Thyroid gland (tissue), 4 donors: ENCODE measurements at regions not wholly inside any gene's neighbourhood (a gene's known extent, or its start where the extent isn't known, plus 50 kb on each side); places are given as distances from the start of the nearest gene placed in this dataset.
A peak's percentile ranks its signal among the peaks of the same experiment; 100 is the strongest.

ENCODE experiments used
- DNase-seq, 2 donors: peaks; one replicate each; pipeline ENCODE4 v3.0.0-alpha.2; 2019
- H3K27ac ChIP-seq, 3 donors: fragments of 200-600 bp; sonication (generic); 1 replicate in 2 of 3; 2 replicates in 1 of 3; pipeline ENCODE4 v1.5.1; 2016 to 2019; ENCODE audit warnings: mild to moderate bottlenecking in 1 of 3, moderate library complexity in 1 of 3
- H3K27me3 ChIP-seq: fragments of 200-600 bp; sonication (generic); one replicate; pipeline ENCODE4 v1.5.1; 2019
- H3K36me3 ChIP-seq, 2 donors: fragments of 200-600 bp; sonication (generic); one replicate each; pipeline ENCODE4 v1.5.1; 2016 to 2019
- H3K4me1 ChIP-seq, 2 donors: fragments of 200-600 bp; sonication (generic); one replicate each; pipeline ENCODE4 v1.5.1; 2017 to 2019
- H3K4me3 ChIP-seq, 3 donors: fragments of 200-600 bp; sonication (generic); replicated peaks in 1 of 3; 1 replicate in 2 of 3; 2 replicates in 1 of 3; pipeline ENCODE4 v1.5.1; 2016; ENCODE audit warnings: mild to moderate bottlenecking in 1 of 3
- H3K9me3 ChIP-seq: fragments of 200-600 bp; sonication (generic); one replicate; pipeline ENCODE4 v1.5.1; 2017
- POLR2A ChIP-seq, 2 donors: fragments of 450-650 bp; IDR thresholded peaks; one replicate each; pipeline ENCODE4 v1.6.1; 2017; ENCODE audit warnings: antibody characterized with exemption in 2 of 2, mild to moderate bottlenecking in 2 of 2, moderate library complexity in 1 of 2
- WGBS, 2 donors: methylation state at CpG; one replicate each; pipeline ENCODE4 v1.1.5; 2017; 5-methylcytosine and 5-hydroxymethylcytosine counted together
- intact Hi-C: fragments of 100-400 bp; cut with DNase I; formaldehyde crosslinking; loops from one replicate; pipeline ENCODE4 v1.15.1; 2023
- TF ChIP-seq, protein P1 (sequence below), 6 experiments: fragments of 200-600 bp in 3 of 6; fragments of 450-650 bp in 3 of 6; sonication (generic) in 3 of 6; IDR thresholded peaks; one replicate each; pipeline ENCODE4 v1.5.1; 2016 to 2019; ENCODE audit warnings: antibody characterized with exemption in 6 of 6, mild to moderate bottlenecking in 2 of 6, inconsistent platforms in 1 of 6, moderate library complexity in 1 of 6

DNA sequence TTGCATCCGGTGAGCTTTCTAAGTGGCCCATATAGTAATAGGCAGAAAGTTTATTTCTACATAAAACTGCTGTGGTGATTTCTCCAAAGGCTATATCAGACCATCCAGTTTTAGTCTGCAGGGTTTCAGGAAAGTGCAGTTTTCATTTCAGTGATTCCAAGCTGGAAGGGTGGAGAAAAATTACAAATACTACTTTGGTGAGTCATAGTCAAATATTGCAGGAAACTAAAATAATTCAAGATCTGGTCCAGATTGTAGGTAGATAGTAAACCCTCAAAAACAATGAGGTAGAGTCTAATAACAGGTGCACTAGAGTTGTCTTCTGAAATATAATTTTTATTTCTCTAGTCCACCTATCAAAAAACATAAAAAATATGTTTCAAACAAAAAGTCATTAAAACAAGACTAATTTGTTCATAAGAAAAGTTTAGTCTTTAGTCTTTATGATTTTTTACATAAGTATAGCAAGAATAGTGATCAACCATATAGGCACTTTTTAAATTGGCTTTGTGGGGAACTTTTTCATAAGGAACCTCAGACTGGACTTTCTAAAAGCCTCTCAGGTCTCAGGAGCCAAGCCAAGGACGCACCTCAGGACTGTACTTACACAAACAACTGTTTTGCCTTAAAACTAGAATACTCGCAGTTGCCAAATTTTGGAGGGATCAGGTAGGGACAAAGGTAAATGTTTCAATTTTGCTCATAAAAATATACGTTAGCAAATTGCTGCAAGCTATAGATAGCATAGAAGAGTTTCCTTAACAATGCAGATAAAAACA lies 101.8 kb upstream of the TLR3 start:
- peak; percentile 57 to 68 for DNase-seq
- intact Hi-C loops, result no loop called here
- H3K9me3 ChIP-seq, result no peaks in the 10 kb centered on the region
- H3K27me3 ChIP-seq, result no peaks in the 10 kb centered on the region
- H3K4me3 ChIP-seq, result no peak overlapping the region
- 57 to 58% methylated on average over 4 of the region's 4 CpGs for WGBS, 2 donors
- TF ChIP-seq POLR2A (IDR thresholded peaks at IDR 0.05), result no peak
- TF ChIP-seq, protein P1, sequence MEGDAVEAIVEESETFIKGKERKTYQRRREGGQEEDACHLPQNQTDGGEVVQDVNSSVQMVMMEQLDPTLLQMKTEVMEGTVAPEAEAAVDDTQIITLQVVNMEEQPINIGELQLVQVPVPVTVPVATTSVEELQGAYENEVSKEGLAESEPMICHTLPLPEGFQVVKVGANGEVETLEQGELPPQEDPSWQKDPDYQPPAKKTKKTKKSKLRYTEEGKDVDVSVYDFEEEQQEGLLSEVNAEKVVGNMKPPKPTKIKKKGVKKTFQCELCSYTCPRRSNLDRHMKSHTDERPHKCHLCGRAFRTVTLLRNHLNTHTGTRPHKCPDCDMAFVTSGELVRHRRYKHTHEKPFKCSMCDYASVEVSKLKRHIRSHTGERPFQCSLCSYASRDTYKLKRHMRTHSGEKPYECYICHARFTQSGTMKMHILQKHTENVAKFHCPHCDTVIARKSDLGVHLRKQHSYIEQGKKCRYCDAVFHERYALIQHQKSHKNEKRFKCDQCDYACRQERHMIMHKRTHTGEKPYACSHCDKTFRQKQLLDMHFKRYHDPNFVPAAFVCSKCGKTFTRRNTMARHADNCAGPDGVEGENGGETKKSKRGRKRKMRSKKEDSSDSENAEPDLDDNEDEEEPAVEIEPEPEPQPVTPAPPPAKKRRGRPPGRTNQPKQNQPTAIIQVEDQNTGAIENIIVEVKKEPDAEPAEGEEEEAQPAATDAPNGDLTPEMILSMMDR (IDR thresholded peaks at IDR 0.05), result no peak
- peak overlapping the region; percentile 82 to 84 (median 83) for H3K27ac ChIP-seq
- no peaks in the 10 kb centered on the region for H3K36me3 ChIP-seq
- H3K4me1 ChIP-seq, result peaks cover 24 to 33% of the 10 kb centered on the region in 2 donors

DNA sequence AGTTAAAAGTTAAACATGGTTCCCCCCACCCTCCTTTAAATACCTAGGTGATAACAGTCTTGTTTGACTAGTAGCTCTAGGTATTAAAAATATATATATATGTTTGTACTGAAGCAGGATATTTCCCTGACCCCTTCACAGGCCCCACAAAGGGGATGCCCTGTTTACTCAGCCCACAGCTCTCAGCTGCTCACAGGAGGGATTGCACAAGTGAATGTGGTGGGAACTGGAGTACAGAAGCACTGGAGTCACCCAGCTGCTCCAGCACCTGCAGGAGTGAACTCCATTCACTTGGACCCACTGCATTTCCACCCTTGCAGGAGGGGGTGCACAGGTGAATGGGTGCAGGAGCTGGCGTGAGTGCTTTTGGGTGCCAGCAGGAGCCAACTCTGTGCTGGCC lies 99.3 kb upstream of the TLR3 start:
- Histone ChIP-seq H3K4me1 (peaks cover 24 to 33% of the 10 kb centered on the region in 2 donors), H3K27me3 (no peaks in the 10 kb centered on the region), H3K4me3 (no peak overlapping the region), H3K36me3 (no peaks in the 10 kb centered on the region), H3K27ac (no peak overlapping the region), H3K9me3 (no peaks in the 10 kb centered on the region)
- intact Hi-C loops, result no loop called here
- TF ChIP-seq, protein P1 (IDR thresholded peaks at IDR 0.05), result no peak
- no peak for TF ChIP-seq POLR2A (IDR thresholded peaks at IDR 0.05)
- 100% methylated on average over 1 of the region's 1 CpG; no CpG with 5 or more reads in 1 of the 2 donors for WGBS, 2 donors
- DNase-seq, result no peak

- peaks cover 17 to 18% of the 10 kb centered on the region in 2 donors for H3K4me1 ChIP-seq
- no peak overlapping the region for H3K27ac ChIP-seq
- no peaks in the 10 kb centered on the region for H3K36me3 ChIP-seq
- no peaks in the 10 kb centered on the region for H3K9me3 ChIP-seq
- intact Hi-C loops, result no loop called here
- WGBS, 2 donors, result 79 to 88% methylated on average over 6 of the region's 6 CpGs
- no peak for TF ChIP-seq POLR2A (IDR thresholded peaks at IDR 0.05)
- TF ChIP-seq, protein P1 (IDR thresholded peaks at IDR 0.05), result no peak
- no peak overlapping the region for H3K4me3 ChIP-seq
- no peak for DNase-seq
- no peaks in the 10 kb centered on the region for H3K27me3 ChIP-seq
Measured at GRCh38 chr4:185987961-185988627, 80.9 kb upstream of the TLR3 start.

DNA sequence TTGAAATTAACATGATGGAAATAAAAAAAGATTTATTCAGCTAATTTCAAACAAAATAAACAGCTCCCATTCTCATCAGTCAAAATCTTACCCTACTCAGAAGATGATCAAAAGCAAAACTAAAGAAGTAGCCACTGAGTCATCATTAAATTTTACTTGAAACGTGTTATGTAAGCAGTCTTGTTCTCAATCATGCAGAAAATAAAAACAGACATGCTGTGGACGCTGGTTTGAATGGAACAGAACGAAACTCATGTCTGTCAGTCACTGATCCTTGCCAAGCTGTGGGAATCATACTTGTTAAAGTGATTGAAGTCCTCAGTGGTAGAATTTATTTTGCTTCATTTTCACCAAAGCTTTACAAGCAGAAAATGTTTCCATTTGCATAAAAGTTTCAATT lies 77.2 kb upstream of the TLR3 start:
- TF ChIP-seq POLR2A (IDR thresholded peaks at IDR 0.05), result peak in 1 of 2 donors; percentile 36
- TF ChIP-seq, protein P1 (IDR thresholded peaks at IDR 0.05), result no peak
- intact Hi-C loops, result no loop called here
- DNase-seq, result peak in 1 of 2 donors; percentile 30
- no peaks in the 10 kb centered on the region for H3K36me3 ChIP-seq
- peak overlapping the region; percentile 54 to 61 (median 61) for H3K27ac ChIP-seq
- H3K4me1 ChIP-seq, result peaks cover 27 to 28% of the 10 kb centered on the region in 2 donors
- no peak overlapping the region for H3K4me3 ChIP-seq
- H3K9me3 ChIP-seq, result no peaks in the 10 kb centered on the region
- 11 to 39% methylated on average over 3 of the region's 3 CpGs for WGBS, 2 donors
- no peaks in the 10 kb centered on the region for H3K27me3 ChIP-seq

- intact Hi-C loops, result no loop called here
- no peak for DNase-seq
- Histone ChIP-seq H3K36me3 (no peaks in the 10 kb centered on the region), H3K4me3 (no peak overlapping the region), H3K27ac (peak overlapping the region; percentile 54 to 61 (median 61)), H3K27me3 (no peaks in the 10 kb centered on the region), H3K4me1 (peaks cover 27 to 28% of the 10 kb centered on the region in 2 donors), H3K9me3 (no peaks in the 10 kb centered on the region)
- whole genome bisulfite sequencing, 2 donors, result 26 to 27% methylated on average over 2 of the region's 2 CpGs
- TF ChIP-seq, protein P1 (IDR thresholded peaks at IDR 0.05), result peak in 1 of 6 experiments; percentile 20
- TF ChIP-seq POLR2A (IDR thresholded peaks at IDR 0.05), result no peak
Measured at GRCh38 chr4:185992585-185992984, 76.4 kb upstream of the TLR3 start.
